HFFc6 (cell line): ENCODE measurements at regions not wholly inside any gene's neighbourhood (a gene's known extent, or its start where the extent isn't known, plus 50 kb on each side); places are given as distances from the start of the nearest gene placed in this dataset.

ENCODE experiments used
- DNase-seq: peaks from one replicate; pipeline ENCODE4 v3.0.0-alpha.2; 2018
- H3K27ac Mint-ChIP-seq: 2 replicates; pipeline ENCODE4 v1.8.0; 2020; ENCODE audit warnings: mild to moderate bottlenecking, mixed read lengths
- H3K27me3 Mint-ChIP-seq: 2 replicates; pipeline ENCODE4 v1.8.0; 2021; ENCODE audit warnings: mild to moderate bottlenecking, moderate library complexity, mixed read lengths; ENCODE audit not compliant: insufficient read depth
- H3K36me3 Mint-ChIP-seq: 2 replicates; pipeline ENCODE4 v1.8.0; 2021; ENCODE audit warnings: low read depth, mixed read lengths
- H3K4me1 Mint-ChIP-seq: 2 replicates; pipeline ENCODE4 v1.8.0; 2020; ENCODE audit warnings: low read depth, mixed read lengths
- H3K4me3 Mint-ChIP-seq: 2 replicates; pipeline ENCODE4 v1.8.0; 2020; ENCODE audit warnings: mild to moderate bottlenecking, moderate library complexity, mixed read lengths
- H3K9me3 Mint-ChIP-seq: 2 replicates; pipeline ENCODE4 v1.8.0; 2020; ENCODE audit warnings: mild to moderate bottlenecking, mixed read lengths
- CTCF ChIP-seq: fragments of 200-600 bp; sonication (generic); IDR thresholded peaks from 2 replicates; pipeline ENCODE4 v1.5.0; 2021; ENCODE audit warnings: antibody characterized with exemption, mild to moderate bottlenecking

GRCh38 chr2:76089683-76090082 is 379.0 kb upstream of the GCFC2 start:
- Mint-ChIP-seq H3K4me3 (no peak overlapping the region), H3K4me1 (no peaks in the 10 kb centered on the region), H3K27ac (no peak overlapping the region), H3K27me3 (no peaks in the 10 kb centered on the region), H3K36me3 (no peaks in the 10 kb centered on the region), H3K9me3 (peaks cover 12% of the 10 kb centered on the region)
- no peak for TF ChIP-seq CTCF
- DNase-seq = no peak

GRCh38 chr2:76083248-76083647 is 372.5 kb upstream of the GCFC2 start:
- H3K36me3 Mint-ChIP-seq = no peaks in the 10 kb centered on the region
- DNase-seq = no peak
- no peaks in the 10 kb centered on the region for H3K4me1 Mint-ChIP-seq
- TF ChIP-seq CTCF = no peak
- H3K27ac Mint-ChIP-seq = no peak overlapping the region
- H3K9me3 Mint-ChIP-seq = peaks cover 40% of the 10 kb centered on the region
- H3K4me3 Mint-ChIP-seq = no peak overlapping the region
- H3K27me3 Mint-ChIP-seq = no peaks in the 10 kb centered on the region

GRCh38 chr2:76082509-76082908 is 371.8 kb upstream of the GCFC2 start:
- no peaks in the 10 kb centered on the region for H3K27me3 Mint-ChIP-seq
- no peak overlapping the region for H3K4me3 Mint-ChIP-seq
- no peak for TF ChIP-seq CTCF
- no peaks in the 10 kb centered on the region for H3K4me1 Mint-ChIP-seq
- H3K36me3 Mint-ChIP-seq = no peaks in the 10 kb centered on the region
- H3K27ac Mint-ChIP-seq = no peak overlapping the region
- peaks cover 40% of the 10 kb centered on the region for H3K9me3 Mint-ChIP-seq
- DNase-seq = no peak

GRCh38 chr2:76080154-76080553 is 369.4 kb upstream of the GCFC2 start:
- Mint-ChIP-seq H3K4me1 (no peaks in the 10 kb centered on the region), H3K4me3 (no peak overlapping the region), H3K9me3 (peaks cover 34% of the 10 kb centered on the region), H3K27ac (no peak overlapping the region), H3K27me3 (no peaks in the 10 kb centered on the region), H3K36me3 (no peaks in the 10 kb centered on the region)
- no peak for DNase-seq
- no peak for TF ChIP-seq CTCF

GRCh38 chr2:76075126-76075525 is 364.4 kb upstream of the GCFC2 start:
- no peak overlapping the region for H3K27ac Mint-ChIP-seq
- no peaks in the 10 kb centered on the region for H3K27me3 Mint-ChIP-seq
- DNase-seq = no peak
- no peak for TF ChIP-seq CTCF
- no peaks in the 10 kb centered on the region for H3K36me3 Mint-ChIP-seq
- peaks cover 25% of the 10 kb centered on the region for H3K9me3 Mint-ChIP-seq
- H3K4me1 Mint-ChIP-seq = no peaks in the 10 kb centered on the region
- no peak overlapping the region for H3K4me3 Mint-ChIP-seq

- Mint-ChIP-seq H3K4me1 (no peaks in the 10 kb centered on the region), H3K9me3 (peaks cover 18% of the 10 kb centered on the region), H3K4me3 (no peak overlapping the region), H3K36me3 (no peaks in the 10 kb centered on the region), H3K27me3 (no peaks in the 10 kb centered on the region), H3K27ac (no peak overlapping the region)
- no peak for DNase-seq
- TF ChIP-seq CTCF = no peak
These were observed 363.4 kb upstream of the GCFC2 start for GRCh38 chr2:76073992-76074604.
